T1000 (cell line): ENCODE measurements at regions not wholly inside any gene's neighbourhood (a gene's known extent, or its start where the extent isn't known, plus 50 kb on each side); places are given as distances from the start of the nearest gene placed in this dataset.

Experiments used
- DNase-seq: peaks from one replicate; lab custom pipeline; 2025; ENCODE audit warnings: mixed read lengths; lab: John Stamatoyannopoulos, UW

GRCh38 chr2:188919824-188920223 is 54.3 kb upstream of the COL3A1 start:
- DNase-seq: no peak

- no peak for DNase-seq
These were observed 52.0 kb upstream of the COL3A1 start for GRCh38 chr2:188922191-188922590.
